GM19395 (cell line): ENCODE measurements at regions not wholly inside any gene's neighbourhood (a gene's known extent, or its start where the extent isn't known, plus 50 kb on each side); places are given as distances from the start of the nearest gene placed in this dataset.

ENCODE experiments used
- ATAC-seq: cut with Tn5 transposase; IDR thresholded peaks from one replicate; pipeline ENCODE4 v1.9.1; 2021; ENCODE audit warnings: mild to moderate bottlenecking, moderate library complexity; ENCODE audit not compliant: unreplicated experiment

DNA sequence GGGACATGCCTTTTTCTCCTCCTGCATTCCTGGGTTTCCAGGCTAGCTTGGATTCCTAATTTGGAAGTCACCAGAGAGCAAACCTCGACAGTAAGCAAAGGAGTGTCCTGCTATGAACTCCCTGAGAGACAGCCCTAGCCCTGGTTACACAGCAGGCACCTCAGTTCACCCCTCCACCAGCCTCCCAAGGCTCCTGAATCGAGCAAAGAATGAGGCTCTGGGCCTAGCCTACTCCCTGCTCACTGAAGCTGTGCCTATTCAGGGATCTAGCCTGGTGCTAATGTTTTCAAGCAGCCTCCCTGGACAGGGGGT is 66.7 kb upstream of the RMDN2 start:
- no peak for ATAC-seq

DNA sequence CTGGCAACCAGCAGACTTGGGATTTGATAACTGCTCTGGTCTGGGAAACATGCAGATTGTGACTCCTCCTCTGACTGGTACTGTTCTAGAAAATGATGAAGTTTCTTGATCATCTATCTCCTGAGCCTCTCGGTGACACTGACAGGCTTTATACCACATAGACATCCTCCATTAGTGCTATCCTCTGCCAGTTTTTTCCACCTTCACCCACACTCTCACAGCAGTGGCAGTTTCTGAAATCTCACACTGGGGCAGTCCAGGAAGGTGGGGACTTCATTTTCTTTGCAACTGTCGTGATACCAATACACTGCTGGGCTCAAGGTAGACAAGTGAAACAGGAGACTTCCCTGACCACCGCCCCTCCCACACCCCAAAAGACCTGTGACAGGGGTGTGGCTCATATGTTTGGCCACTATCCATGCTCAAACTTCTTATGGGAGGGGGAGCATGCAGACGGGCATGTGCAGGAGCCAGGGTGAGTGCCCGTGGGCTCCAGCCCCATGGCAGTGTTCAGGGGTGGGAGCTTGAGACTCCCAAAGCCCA is 66.3 kb upstream of the RMDN2 start:
- ATAC-seq: no peak

DNA sequence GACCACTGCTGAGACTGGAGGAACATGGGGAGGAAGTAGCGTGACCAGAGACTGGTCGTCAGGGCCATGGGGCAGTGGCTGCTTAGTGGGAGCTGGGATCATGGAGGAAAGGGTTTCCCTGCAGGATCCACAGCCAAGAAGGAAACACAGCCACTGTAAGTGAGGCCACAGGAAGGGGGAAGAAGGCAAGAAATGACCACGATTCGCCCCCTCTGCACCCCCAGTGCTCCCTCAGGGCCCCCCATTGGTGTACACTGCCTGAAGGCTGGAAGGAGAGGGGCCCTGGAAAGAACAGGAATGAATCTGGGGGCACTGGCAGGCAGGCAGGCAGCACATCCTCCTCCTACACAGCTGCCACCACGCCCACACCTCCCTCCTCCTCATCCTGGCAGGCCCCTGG is 62.5 kb upstream of the RMDN2 start:
- no peak for ATAC-seq

DNA sequence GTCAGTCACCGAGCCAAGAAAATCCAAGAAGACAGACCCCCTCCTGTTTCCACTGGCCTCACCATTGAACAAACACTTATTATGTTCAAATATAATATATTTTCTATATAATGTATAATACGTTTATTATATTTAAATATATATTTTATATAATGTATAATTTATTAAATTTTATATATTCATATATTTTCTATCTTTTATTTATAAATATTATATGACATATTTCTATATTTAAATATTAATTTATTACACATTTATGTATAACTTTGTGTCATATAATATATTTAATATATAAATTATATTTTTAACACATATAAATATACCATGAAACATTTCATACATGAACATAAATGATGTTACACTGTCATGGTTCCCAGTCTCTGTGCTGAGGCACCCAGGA is 60.9 kb upstream of the RMDN2 start:
- ATAC-seq: no peak

DNA sequence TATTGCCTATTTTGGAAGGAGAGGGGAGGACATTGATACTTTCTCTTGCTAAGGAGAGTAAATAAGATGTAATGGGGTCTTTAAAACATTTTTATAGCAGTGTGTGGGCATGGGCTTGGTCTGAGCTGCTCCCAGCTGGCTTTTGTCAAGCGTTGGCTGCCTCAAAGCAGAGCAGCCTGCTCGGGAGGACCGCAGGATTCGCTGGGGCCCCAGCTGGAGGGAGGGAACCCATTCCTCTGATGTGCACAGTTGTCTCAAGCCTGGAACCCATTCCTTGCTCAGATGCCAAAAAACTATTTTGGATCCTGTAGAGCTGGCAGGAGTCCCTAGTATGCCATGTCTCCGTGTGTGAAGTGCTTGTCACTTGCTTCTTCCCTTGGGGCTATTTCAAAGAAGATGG is 59.4 kb upstream of the RMDN2 start:
- ATAC-seq: no peak

DNA sequence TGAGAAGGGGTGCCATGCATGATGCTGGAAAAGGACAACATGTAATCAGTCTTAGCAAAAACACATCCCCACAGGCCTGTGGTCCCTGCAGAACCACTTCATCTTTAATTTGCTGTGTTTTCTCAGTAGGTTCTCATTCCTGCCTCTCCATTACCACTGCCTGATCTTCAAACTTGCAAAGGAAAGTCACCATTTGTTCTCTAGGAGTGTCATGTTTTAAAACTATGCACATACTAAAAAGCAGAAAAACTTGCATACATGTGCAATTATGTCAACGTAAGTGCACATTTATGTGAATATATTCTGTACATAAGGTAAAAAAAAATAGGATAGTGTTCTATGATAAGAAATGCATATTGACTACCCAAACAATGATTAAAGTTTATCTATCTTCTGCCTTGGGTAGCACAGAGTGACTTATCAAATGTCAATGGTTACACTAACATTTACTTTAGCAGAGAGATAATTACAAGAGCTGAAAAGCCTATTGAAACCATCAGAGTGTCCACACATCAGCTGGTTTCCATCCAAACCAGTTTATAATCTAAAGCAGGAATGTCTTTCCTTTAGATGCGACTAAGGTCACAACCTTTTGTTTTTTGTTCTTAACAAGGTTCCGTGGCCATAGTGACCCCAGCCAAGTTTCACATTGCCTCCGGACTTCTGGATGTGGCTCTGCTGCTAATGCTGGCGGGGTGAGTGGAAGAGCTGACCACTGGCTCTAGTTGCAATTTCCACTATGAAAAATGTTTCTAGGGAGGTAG is 58.7 kb upstream of the RMDN2 start:
- no peak for ATAC-seq

DNA sequence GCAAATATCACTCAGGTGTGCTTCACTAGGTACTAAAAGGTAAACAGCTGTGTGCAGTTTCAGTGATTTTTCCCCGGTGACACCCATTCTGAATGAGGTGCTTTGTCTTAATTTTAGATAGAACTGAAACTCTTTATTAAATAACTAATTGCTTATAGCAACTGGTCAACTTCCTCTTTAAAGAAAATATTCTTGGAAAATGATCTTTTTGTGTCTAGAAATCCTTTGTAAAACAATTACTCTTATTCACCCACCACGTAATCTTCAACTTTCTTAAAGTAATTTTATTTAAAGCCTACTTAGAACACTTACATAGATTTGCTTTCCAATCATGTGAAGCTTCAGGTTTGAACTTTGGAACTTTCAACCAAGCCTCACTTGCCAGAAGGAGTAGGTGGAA is 57.9 kb upstream of the RMDN2 start:
- ATAC-seq: no peak

DNA sequence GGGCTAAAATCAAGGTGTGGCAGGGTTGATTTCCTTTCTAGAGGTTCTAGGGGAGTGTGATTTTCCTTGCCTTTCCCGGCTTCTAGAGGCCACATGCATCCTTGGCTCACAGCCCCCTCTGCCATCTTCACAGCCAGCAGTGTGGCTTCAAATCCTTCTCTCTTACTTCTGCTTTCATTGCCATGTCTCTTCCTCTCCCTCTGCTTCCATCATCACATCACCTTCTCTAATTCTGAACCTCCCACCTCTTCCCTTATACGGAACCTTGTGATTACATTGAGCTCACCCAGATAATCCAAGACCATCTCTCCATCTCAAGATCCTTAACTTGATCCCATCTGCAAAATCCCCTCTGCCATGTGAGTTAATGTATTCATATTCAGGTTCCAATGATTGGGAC is 56.2 kb upstream of the RMDN2 start:
- no peak for ATAC-seq

DNA sequence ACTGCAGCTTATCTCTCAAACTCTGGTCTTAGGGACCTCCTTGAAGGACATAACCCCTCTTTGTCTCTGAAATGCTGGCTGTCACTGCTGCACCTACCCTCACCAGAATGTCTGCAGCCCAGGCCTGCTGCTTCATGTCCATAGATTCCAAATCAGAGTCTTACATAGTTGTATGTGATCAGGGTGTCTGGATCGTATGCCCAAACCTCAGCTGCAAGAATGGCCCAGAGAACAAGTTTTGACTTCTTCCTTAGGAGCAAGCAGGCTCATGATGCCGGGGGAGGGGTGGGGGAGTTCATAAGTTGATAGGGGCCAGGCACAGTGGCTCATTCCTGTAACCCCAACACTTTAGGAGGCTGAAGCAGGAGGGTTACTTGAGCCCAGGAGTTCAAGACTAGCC is 55.8 kb upstream of the RMDN2 start:
- ATAC-seq: no peak

DNA sequence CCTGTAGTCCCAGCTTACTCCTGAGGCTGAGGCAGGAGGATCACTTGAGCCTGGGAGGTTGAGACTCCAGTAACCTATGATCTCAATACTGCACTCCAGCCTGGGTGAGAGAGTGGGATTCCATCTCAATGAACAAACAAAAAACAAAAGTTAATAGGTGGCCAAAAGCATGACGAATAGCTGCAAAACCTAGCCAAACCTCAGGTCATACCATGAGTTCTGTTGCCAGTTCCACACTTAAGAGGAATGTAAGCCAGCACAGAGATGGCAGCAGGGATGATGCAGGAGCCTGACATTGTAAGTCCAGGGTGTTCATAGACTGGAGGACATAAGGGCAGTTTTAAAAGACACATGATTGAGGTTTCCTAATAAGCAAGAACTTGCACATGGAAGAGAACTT is 55.3 kb upstream of the RMDN2 start:
- no peak for ATAC-seq

DNA sequence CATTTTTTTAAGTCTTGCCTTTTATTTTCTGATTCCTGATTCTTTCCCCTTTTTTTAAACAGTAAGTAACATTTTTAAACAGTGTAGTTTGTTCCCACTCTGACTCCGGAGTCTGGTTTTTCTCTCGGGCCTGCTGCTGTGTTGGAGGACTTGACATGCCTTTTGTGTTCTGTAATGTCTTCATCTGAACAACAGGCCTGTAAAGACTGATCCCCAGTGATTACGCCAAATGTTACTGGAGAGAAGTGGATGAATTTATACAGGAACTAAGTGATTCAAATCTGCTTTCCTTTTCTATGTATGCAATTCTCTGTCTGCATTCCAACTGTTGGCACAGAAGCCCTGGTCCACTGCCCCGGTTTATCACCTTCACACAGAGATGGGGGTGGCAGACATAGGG is 54.3 kb upstream of the RMDN2 start:
- ATAC-seq: no peak

DNA sequence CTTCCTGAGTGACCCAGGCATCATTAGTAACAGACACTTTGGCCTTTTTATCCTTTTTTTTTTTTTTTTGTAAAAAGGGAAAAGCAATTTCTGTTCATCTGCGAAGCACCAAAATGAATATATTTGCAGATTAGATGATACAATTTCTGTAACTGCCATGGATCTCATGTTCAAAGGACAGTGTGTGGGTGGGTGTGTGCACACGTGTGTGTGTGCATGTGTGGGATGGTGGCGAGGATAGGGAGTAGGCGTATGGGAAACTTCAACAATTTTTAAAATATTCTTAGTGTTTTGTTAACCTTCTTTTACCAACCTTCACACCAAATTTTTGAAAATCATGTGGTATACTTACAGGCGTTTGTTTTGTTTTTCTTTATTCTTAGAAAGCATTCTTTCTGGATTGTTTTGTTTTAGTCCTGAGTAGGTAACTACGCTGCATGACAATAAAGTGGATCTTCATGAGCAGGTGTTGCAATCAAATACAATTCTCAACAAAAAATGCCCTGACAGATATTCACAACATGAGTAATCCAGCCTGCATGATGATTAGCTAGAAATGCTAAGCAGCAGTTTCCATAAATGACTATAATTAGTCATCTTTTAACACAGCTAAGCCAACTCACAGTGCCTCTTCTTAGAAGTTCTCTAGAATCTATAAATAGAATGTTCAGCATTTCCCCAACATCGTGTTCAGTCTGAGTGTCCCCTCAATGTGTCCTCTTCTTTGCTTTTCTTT is 53.5 kb upstream of the RMDN2 start:
- peak; percentile 71 for ATAC-seq

DNA sequence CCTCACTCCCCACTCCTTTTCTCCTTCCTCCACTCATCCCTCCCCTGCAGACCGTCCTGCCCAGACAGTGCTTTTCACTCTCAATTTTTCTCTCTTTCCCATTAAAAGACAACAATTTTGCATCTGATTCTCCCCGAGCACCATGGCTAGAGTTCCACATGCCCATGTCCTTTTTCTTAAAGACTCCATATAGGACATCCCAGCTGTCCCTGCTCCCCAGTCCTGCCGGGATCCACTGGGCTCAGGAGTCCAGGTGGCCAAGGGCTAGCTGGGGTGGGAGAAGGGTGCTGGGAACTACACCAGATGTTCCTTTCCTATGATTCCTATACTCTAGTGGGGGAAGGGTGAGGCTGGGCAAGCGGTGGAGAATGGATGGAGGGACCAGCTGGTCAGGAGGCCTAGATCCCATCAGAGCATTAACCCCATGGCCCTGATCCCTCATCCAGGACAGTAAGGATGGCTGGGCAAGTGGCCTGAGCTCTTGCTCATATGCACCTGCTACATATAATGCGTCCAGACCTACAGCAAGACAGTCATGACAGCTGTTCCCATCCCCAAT is 52.8 kb upstream of the RMDN2 start:
- no peak for ATAC-seq

DNA sequence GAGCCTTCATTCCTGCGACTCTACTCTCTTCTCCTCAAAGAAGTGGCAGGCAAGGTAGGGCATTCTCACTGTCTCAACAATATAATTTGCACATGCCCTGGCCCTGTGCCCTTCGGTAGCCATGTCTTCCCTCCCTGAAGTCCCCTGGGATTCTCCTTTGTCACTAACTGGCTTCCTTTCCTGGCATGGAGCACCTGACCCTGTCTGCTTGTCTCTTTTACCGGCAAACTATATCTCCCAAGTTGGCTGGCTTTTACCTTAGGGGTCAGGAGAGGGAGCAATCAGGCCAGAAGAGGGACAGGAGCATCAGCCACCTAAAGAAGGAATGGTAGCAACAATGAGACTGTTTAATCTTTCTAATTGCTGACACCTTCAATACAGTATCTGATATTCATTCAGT is 51.9 kb upstream of the RMDN2 start:
- ATAC-seq: no peak

DNA sequence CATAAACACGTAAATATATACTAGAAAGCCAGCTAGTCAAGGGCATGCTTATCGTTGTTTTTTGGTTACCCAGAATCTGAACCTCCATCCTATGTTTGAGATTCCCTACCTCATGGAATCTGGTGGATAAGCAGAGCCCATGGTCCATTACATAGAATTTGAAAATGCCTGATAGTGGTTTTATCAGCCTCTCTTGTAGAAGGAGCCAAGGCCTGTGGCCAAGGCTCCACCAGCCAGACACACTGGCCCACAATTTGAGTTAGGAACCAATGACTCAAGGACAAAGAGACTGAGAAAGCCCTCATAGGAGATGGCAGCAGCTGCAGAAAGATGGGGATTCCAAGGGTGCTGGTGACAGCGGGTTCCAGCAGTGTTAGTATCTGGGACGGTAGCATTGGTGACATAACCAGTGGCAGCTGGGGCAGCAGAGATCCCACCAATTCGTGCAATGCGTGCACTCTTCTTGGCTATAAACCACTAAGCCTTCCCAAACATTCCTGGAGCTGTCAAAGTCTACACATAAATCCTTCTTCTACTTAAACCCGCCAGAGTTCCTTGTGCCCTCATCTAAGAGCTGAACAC is 51.2 kb upstream of the RMDN2 start:
- no peak for ATAC-seq

DNA sequence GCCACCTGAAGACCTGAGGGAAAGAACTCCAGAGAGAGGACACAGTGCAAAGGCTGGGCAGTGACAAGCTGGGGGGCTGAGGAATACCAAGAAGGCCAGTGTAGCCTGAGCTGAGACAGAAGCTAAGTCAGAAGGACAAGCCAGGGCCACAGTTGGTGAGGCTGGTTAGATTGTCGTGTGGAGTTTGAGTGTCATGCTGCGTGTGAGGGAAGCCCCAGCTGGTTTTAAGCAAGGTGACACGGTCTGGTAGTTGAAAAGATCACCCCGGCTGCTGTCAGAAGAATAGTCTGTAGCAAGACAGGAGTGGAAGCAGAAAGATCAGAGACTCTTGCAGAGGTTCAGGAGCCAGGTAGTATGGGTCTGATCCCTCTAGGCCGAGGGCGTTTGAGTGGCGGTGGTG is 50.6 kb upstream of the RMDN2 start:
- ATAC-seq: no peak
